ENCODE measurements at regions not wholly inside any gene's neighbourhood (a gene's known extent, or its start where the extent isn't known, plus 50 kb on each side); places are given as distances from the start of the nearest gene placed in this dataset.

DNA sequence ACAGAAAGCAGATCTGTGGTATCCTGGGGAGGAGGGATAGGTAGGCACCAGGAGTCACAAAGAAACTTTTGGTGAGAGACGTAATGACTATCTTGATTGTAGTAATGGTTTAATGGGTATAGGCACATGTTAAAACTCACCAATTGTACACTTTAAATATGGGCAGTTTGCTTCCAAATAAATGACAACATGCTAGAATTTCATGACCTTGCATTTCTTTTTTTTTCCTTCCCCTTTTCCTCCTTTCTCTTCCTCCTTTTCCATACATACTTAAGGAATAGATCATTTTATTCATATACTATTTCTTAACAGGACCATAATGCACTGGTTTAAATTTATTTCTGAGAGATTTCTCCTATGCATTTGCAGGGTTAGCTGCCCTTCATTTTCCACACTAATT lies 341.8 kb downstream of the TMEM182 start:
- Histone ChIP-seq H2BK15ac (ENCODE audit: low read depth, low read length) (no peak overlapping the region), H3K9me3 (ENCODE audit: control insufficient read depth, low read depth, low read length) (no peaks in the 10 kb centered on the region), H3T11ph (ENCODE audit: low read length) (no peak overlapping the region), H3K4ac (ENCODE audit: low read depth, low read length) (no peak overlapping the region), H2BK20ac (ENCODE audit: low read depth, low read length, poor library complexity, severe bottlenecking) (no peak overlapping the region), H2AK5ac (ENCODE audit: insufficient read length, low read length) (no peak overlapping the region), H2BK5ac (ENCODE audit: insufficient read length, low read length) (no peak overlapping the region), H4K5ac (ENCODE audit: insufficient read length, low read depth, low read length) (no peak overlapping the region), H3K27ac (ENCODE audit: insufficient read length, low read depth, low read length) (no peak overlapping the region), H3K27me3 (ENCODE audit: insufficient read depth, low read length) (no peaks in the 10 kb centered on the region), H3K14ac (ENCODE audit: insufficient read depth, low read length) (no peak overlapping the region), H3K9ac (ENCODE audit: extremely low read depth, insufficient read length, low read length) (no peak overlapping the region), H4K91ac (ENCODE audit: insufficient read length, low read depth, low read length) (no peak overlapping the region), H3K23me2 (ENCODE audit: insufficient read length, low read depth, low read length, poor library complexity, severe bottlenecking) (no peaks in the 10 kb centered on the region), H3K56ac (ENCODE audit: insufficient read length, low read depth, low read length) (no peak overlapping the region), H3K4me2 (ENCODE audit: insufficient read depth, insufficient read length, low read length) (no peak overlapping the region), H4K8ac (replicated peaks; ENCODE audit: insufficient read length, low read depth, low read length) (no peak overlapping the region), H2BK120ac (ENCODE audit: low read depth, low read length, poor library complexity, severe bottlenecking) (no peak overlapping the region), H3K79me1 (ENCODE audit: insufficient read depth, low read depth, low read length, poor library complexity, severe bottlenecking) (no peaks in the 10 kb centered on the region), H3K23ac (ENCODE audit: insufficient read length, low read depth, low read length) (no peak overlapping the region), H4K20me1 (ENCODE audit: control insufficient read depth, insufficient read depth, insufficient read length) (no peaks in the 10 kb centered on the region), H2AFZ (ENCODE audit: low read length) (no peak overlapping the region), H2BK12ac (ENCODE audit: insufficient read length, low read depth, low read length) (no peak overlapping the region), H3K18ac (ENCODE audit: insufficient read length, low read depth, low read length) (no peak overlapping the region), H3K4me1 (ENCODE audit: insufficient read depth, low read length) (no peaks in the 10 kb centered on the region), H3K79me2 (ENCODE audit: insufficient read depth, low read length) (no peaks in the 10 kb centered on the region)
- DNase-seq = no peak
- Mint-ChIP-seq H3K27ac (no peak overlapping the region), H3K27me3 (ENCODE audit: low read depth) (no peaks in the 10 kb centered on the region; the same call in 1 of the 2 replicates), H3K4me3 (no peak overlapping the region), H3K4me1 (no peaks in the 10 kb centered on the region), H3K36me3 (ENCODE audit: insufficient read depth in 1 of 3, low read depth in 3 of 3) (no peaks in the 10 kb centered on the region), H3K9me3 (no peaks in the 10 kb centered on the region)
- WGBS (ENCODE audit: extremely low coverage, insufficient read length, low lambda C conversion rate) = no CpG with 5 or more reads among the region's 1 CpG
- TF ChIP-seq, protein P1, sequence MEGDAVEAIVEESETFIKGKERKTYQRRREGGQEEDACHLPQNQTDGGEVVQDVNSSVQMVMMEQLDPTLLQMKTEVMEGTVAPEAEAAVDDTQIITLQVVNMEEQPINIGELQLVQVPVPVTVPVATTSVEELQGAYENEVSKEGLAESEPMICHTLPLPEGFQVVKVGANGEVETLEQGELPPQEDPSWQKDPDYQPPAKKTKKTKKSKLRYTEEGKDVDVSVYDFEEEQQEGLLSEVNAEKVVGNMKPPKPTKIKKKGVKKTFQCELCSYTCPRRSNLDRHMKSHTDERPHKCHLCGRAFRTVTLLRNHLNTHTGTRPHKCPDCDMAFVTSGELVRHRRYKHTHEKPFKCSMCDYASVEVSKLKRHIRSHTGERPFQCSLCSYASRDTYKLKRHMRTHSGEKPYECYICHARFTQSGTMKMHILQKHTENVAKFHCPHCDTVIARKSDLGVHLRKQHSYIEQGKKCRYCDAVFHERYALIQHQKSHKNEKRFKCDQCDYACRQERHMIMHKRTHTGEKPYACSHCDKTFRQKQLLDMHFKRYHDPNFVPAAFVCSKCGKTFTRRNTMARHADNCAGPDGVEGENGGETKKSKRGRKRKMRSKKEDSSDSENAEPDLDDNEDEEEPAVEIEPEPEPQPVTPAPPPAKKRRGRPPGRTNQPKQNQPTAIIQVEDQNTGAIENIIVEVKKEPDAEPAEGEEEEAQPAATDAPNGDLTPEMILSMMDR (conservative IDR thresholded peaks at IDR 0.05) = no peak
